ENCODE measurements at regions not wholly inside any gene's neighbourhood (a gene's known extent, or its start where the extent isn't known, plus 50 kb on each side); places are given as distances from the start of the nearest gene placed in this dataset.

- Histone ChIP-seq H3K4me3 (ENCODE audit: low read depth, low read length) (no peak overlapping the region), H3K36me3 (ENCODE audit: control insufficient read depth, insufficient read depth, low read length) (no peaks in the 10 kb centered on the region), H3K27me3 (replicated peaks; ENCODE audit: control insufficient read depth, insufficient read depth, low read length) (no peaks in the 10 kb centered on the region), H3K4me1 (no peaks in the 10 kb centered on the region), H3K9me3 (no peaks in the 10 kb centered on the region)
- DNase-seq, result no peak
- ChIA-PET CTCF (no interaction called here), POLR2A (no interaction called here)
- intact Hi-C loops (cut with micrococcal nuclease; ENCODE audit: unreplicated experiment), result no loop called here
- H3K36me3 Mint-ChIP-seq (ENCODE audit: insufficient read depth, unreplicated experiment), result no peaks in the 10 kb centered on the region
- BruUV-seq (replicated peaks), result no TSS peak
- H3K4me1 Mint-ChIP-seq (ENCODE audit: low read depth, unreplicated experiment), result no peaks in the 10 kb centered on the region
- H3K4me3 Mint-ChIP-seq (ENCODE audit: unreplicated experiment), result no peak overlapping the region
- no peak overlapping the region for H3K27ac Mint-ChIP-seq (ENCODE audit: unreplicated experiment)
- TF ChIP-seq, protein P1, sequence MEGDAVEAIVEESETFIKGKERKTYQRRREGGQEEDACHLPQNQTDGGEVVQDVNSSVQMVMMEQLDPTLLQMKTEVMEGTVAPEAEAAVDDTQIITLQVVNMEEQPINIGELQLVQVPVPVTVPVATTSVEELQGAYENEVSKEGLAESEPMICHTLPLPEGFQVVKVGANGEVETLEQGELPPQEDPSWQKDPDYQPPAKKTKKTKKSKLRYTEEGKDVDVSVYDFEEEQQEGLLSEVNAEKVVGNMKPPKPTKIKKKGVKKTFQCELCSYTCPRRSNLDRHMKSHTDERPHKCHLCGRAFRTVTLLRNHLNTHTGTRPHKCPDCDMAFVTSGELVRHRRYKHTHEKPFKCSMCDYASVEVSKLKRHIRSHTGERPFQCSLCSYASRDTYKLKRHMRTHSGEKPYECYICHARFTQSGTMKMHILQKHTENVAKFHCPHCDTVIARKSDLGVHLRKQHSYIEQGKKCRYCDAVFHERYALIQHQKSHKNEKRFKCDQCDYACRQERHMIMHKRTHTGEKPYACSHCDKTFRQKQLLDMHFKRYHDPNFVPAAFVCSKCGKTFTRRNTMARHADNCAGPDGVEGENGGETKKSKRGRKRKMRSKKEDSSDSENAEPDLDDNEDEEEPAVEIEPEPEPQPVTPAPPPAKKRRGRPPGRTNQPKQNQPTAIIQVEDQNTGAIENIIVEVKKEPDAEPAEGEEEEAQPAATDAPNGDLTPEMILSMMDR (IDR thresholded peaks at IDR 0.05; ENCODE audit: insufficient read depth in 1 of 2, low read depth in 1 of 2, low read length in 1 of 2, severe bottlenecking in 1 of 2, unreplicated experiment in 1 of 2), result no peak
- no peaks in the 10 kb centered on the region for H3K9me3 Mint-ChIP-seq (ENCODE audit: unreplicated experiment)
- peaks cover 7% of the 10 kb centered on the region for H3K27me3 Mint-ChIP-seq (ENCODE audit: insufficient read depth, unreplicated experiment)
These were observed 1059.1 kb downstream of the SORCS3 start for GRCh38 chr10:105700218-105700617.

GRCh38 chr10:105699504-105699903, 1058.4 kb downstream of the SORCS3 start:
- H3K27me3 ChIP-seq (replicated peaks; ENCODE audit: control insufficient read depth, insufficient read depth, low read length), result no peaks in the 10 kb centered on the region
- peaks cover 7% of the 10 kb centered on the region for H3K27me3 Mint-ChIP-seq (ENCODE audit: insufficient read depth, unreplicated experiment)
- H3K4me1 ChIP-seq, result no peaks in the 10 kb centered on the region
- no peak for DNase-seq
- H3K9me3 Mint-ChIP-seq (ENCODE audit: unreplicated experiment), result no peaks in the 10 kb centered on the region
- H3K4me3 Mint-ChIP-seq (ENCODE audit: unreplicated experiment), result no peak overlapping the region
- CTCF ChIA-PET, result no interaction called here
- H3K27ac Mint-ChIP-seq (ENCODE audit: unreplicated experiment), result no peak overlapping the region
- no peaks in the 10 kb centered on the region for H3K4me1 Mint-ChIP-seq (ENCODE audit: low read depth, unreplicated experiment)
- no TSS peak for BruUV-seq (replicated peaks)
- H3K9me3 ChIP-seq, result no peaks in the 10 kb centered on the region
- POLR2A ChIA-PET, result no interaction called here
- no peak overlapping the region for H3K4me3 ChIP-seq (ENCODE audit: low read depth, low read length)
- TF ChIP-seq, protein P1 (IDR thresholded peaks at IDR 0.05; ENCODE audit: insufficient read depth in 1 of 2, low read depth in 1 of 2, low read length in 1 of 2, severe bottlenecking in 1 of 2, unreplicated experiment in 1 of 2), result no peak
- H3K36me3 ChIP-seq (ENCODE audit: control insufficient read depth, insufficient read depth, low read length), result no peaks in the 10 kb centered on the region
- no peaks in the 10 kb centered on the region for H3K36me3 Mint-ChIP-seq (ENCODE audit: insufficient read depth, unreplicated experiment)
- intact Hi-C loops (cut with micrococcal nuclease; ENCODE audit: unreplicated experiment), result loop anchor here (10.0 kb wide), 1 partner anchor 175 kb away; no protein-coding TSS in a partner anchor

DNA sequence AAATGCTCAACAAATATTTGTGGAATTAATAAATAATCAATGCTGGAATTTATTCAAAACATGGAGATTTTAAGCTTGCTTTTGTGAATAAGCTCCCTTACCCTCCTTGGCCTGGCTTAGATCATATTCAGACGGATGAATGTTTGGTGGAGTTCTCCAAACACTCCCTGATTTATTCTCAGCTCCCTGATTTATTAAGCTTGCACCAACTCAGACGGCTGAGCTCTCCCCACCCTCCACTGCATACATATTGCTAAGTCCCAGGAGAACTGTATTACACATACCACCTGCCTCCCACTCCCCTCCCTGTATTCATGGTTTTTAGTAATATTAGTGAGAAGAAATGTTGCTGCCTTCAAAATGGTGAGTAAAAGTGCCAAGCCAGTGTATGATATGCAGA, 1057.5 kb downstream of the SORCS3 start:
- DNase-seq, result no peak
- Mint-ChIP-seq H3K27me3 (ENCODE audit: insufficient read depth, unreplicated experiment) (peaks cover 7% of the 10 kb centered on the region), H3K4me3 (ENCODE audit: unreplicated experiment) (no peak overlapping the region), H3K4me1 (ENCODE audit: low read depth, unreplicated experiment) (no peaks in the 10 kb centered on the region), H3K9me3 (ENCODE audit: unreplicated experiment) (no peaks in the 10 kb centered on the region), H3K27ac (ENCODE audit: unreplicated experiment) (no peak overlapping the region), H3K36me3 (ENCODE audit: insufficient read depth, unreplicated experiment) (no peaks in the 10 kb centered on the region)
- BruUV-seq (replicated peaks), result no TSS peak
- Histone ChIP-seq H3K36me3 (ENCODE audit: control insufficient read depth, insufficient read depth, low read length) (no peaks in the 10 kb centered on the region), H3K4me3 (ENCODE audit: low read depth, low read length) (no peak overlapping the region), H3K27me3 (replicated peaks; ENCODE audit: control insufficient read depth, insufficient read depth, low read length) (no peaks in the 10 kb centered on the region), H3K4me1 (no peaks in the 10 kb centered on the region), H3K9me3 (no peaks in the 10 kb centered on the region)
- CTCF ChIA-PET, result no interaction called here
- POLR2A ChIA-PET, result no interaction called here
- intact Hi-C loops (cut with micrococcal nuclease; ENCODE audit: unreplicated experiment), result loop anchor here (10.0 kb wide), 1 partner anchor 174 kb away; no protein-coding TSS in a partner anchor
- TF ChIP-seq, protein P1 (IDR thresholded peaks at IDR 0.05; ENCODE audit: insufficient read depth in 1 of 2, low read depth in 1 of 2, low read length in 1 of 2, severe bottlenecking in 1 of 2, unreplicated experiment in 1 of 2), result no peak

Measured in Caco-2 (cell line).